Sigmoid colon (tissue), 6 donors: ENCODE measurements at regions not wholly inside any gene's neighbourhood (a gene's known extent, or its start where the extent isn't known, plus 50 kb on each side); places are given as distances from the start of the nearest gene placed in this dataset.

Experiments
- DNase-seq: peaks from one replicate; pipeline ENCODE4 v3.0.0-alpha.2; 2019
- H3K27ac ChIP-seq, 4 donors: fragments of 200-600 bp; sonication (generic); one replicate each; pipeline ENCODE4 v1.5.1; 2016 to 2019; ENCODE audit warnings: mild to moderate bottlenecking in 1 of 4
- H3K27me3 ChIP-seq, 3 donors: fragments of 200-600 bp; sonication (generic); one replicate each; pipeline ENCODE4 v1.5.1; 2019; ENCODE audit warnings: mild to moderate bottlenecking in 1 of 3
- H3K36me3 ChIP-seq, 4 donors: fragments of 200-600 bp; sonication (generic); one replicate each; pipeline ENCODE4 v1.5.1; 2016 to 2019
- H3K4me1 ChIP-seq, 4 donors: fragments of 200-600 bp; sonication (generic); one replicate each; pipeline ENCODE4 v1.5.1; 2017 to 2019
- H3K4me3 ChIP-seq, 4 donors: fragments of 200-600 bp; sonication (generic); one replicate each; pipeline ENCODE4 v1.5.1; 2017 to 2019; ENCODE audit warnings: mild to moderate bottlenecking in 2 of 4, moderate library complexity in 1 of 4
- H3K9me3 ChIP-seq, 4 donors: fragments of 200-600 bp in 3 of 4; sonication (generic) in 3 of 4; one replicate each; pipeline versions ENCODE4 v1.5.1 to v1.6.1; 2013 to 2019
- EP300 ChIP-seq, 4 donors: sonication (generic); formaldehyde crosslinking; IDR thresholded peaks; one replicate each; pipeline ENCODE4 v1.6.1; 2017; ENCODE audit warnings: antibody characterized with exemption in 4 of 4
- POLR2A ChIP-seq, 2 donors: fragments of 450-650 bp; IDR thresholded peaks; one replicate each; pipeline ENCODE4 v1.6.1; 2016; ENCODE audit warnings: antibody characterized with exemption in 2 of 2, mild to moderate bottlenecking in 2 of 2, moderate library complexity in 2 of 2
- POLR2AphosphoS5 ChIP-seq, 4 donors: sonication (generic); formaldehyde crosslinking; IDR thresholded peaks; one replicate each; pipeline ENCODE4 v1.6.1; 2017; ENCODE audit warnings: antibody characterized with exemption in 4 of 4
- WGBS, 2 donors: extraction: QIAGEN DNeasy Blood & Tissue Kit; methylation state at CpG; one replicate each; pipeline ENCODE4 v1.1.7; 2013; 5-methylcytosine and 5-hydroxymethylcytosine counted together
- intact Hi-C: fragments of 100-400 bp; cut with DNase I; formaldehyde crosslinking; loops from one replicate; pipeline ENCODE4 v1.15.1; 2023
- TF ChIP-seq, protein P1 (sequence below), 4 experiments: fragments of 450-650 bp in 3 of 4; fragments of 200-600 bp in 1 of 4; IDR thresholded peaks; one replicate each; pipeline ENCODE4 v1.5.1; 2016 to 2019; ENCODE audit warnings: antibody characterized with exemption in 4 of 4, mild to moderate bottlenecking in 3 of 4, moderate library complexity in 2 of 4
- donor health status: healthy with polysubstance abuse.
- donor health status: healthy.

DNA sequence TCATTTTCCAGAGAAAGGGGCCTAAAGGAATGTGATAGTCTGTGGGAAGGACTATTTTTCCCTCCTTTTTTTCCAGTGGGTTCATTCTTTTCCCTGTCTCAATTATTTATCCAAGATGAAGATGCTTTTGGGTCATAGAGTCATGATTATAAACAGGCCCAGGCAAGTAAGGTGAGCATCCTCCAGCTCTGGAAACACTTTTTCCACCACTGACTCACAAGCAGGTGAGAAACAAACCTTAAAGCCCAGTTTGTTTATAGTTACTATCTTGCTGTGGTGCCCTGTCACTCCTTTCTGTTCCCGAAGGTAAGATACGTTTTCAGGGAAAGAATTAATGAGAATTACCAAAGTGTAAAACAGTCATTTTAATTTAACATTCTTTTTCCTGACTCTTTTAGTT lies 107.7 kb upstream of the IFNG-AS1 start:
- H3K36me3 ChIP-seq: no peaks in the 10 kb centered on the region
- TF ChIP-seq, protein P1, sequence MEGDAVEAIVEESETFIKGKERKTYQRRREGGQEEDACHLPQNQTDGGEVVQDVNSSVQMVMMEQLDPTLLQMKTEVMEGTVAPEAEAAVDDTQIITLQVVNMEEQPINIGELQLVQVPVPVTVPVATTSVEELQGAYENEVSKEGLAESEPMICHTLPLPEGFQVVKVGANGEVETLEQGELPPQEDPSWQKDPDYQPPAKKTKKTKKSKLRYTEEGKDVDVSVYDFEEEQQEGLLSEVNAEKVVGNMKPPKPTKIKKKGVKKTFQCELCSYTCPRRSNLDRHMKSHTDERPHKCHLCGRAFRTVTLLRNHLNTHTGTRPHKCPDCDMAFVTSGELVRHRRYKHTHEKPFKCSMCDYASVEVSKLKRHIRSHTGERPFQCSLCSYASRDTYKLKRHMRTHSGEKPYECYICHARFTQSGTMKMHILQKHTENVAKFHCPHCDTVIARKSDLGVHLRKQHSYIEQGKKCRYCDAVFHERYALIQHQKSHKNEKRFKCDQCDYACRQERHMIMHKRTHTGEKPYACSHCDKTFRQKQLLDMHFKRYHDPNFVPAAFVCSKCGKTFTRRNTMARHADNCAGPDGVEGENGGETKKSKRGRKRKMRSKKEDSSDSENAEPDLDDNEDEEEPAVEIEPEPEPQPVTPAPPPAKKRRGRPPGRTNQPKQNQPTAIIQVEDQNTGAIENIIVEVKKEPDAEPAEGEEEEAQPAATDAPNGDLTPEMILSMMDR (IDR thresholded peaks at IDR 0.05): no peak
- TF ChIP-seq POLR2AphosphoS5 (IDR thresholded peaks at IDR 0.05): no peak
- TF ChIP-seq EP300 (IDR thresholded peaks at IDR 0.05): no peak
- TF ChIP-seq POLR2A (IDR thresholded peaks at IDR 0.05): no peak
- WGBS, 2 donors: 88 to 90% methylated on average over 2 of the region's 2 CpGs
- peaks cover 0 to 23% (median 19%) of the 10 kb centered on the region in 4 donors for H3K4me1 ChIP-seq
- intact Hi-C loops: no loop called here
- no peak for DNase-seq
- H3K9me3 ChIP-seq: no peaks in the 10 kb centered on the region
- H3K27ac ChIP-seq: no peak overlapping the region
- H3K4me3 ChIP-seq: no peak overlapping the region
- no peaks in the 10 kb centered on the region for H3K27me3 ChIP-seq

GRCh38 chr12:67884596-67884995 lies 104.7 kb upstream of the IFNG-AS1 start:
- no peaks in the 10 kb centered on the region for H3K9me3 ChIP-seq
- H3K27me3 ChIP-seq: no peaks in the 10 kb centered on the region
- 31 to 42% methylated on average over 2 of the region's 2 CpGs for WGBS, 2 donors
- H3K4me3 ChIP-seq: no peak overlapping the region
- peaks cover 0 to 23% (median 19%) of the 10 kb centered on the region in 4 donors for H3K4me1 ChIP-seq
- TF ChIP-seq EP300 (IDR thresholded peaks at IDR 0.05): no peak
- TF ChIP-seq POLR2A (IDR thresholded peaks at IDR 0.05): no peak
- TF ChIP-seq, protein P1 (IDR thresholded peaks at IDR 0.05): no peak
- no peak for TF ChIP-seq POLR2AphosphoS5 (IDR thresholded peaks at IDR 0.05)
- H3K27ac ChIP-seq: peak overlapping the region in 1 of 4 donors; percentile 52
- no peaks in the 10 kb centered on the region for H3K36me3 ChIP-seq
- intact Hi-C loops: no loop called here
- DNase-seq: no peak

GRCh38 chr12:67885375-67886169 lies 103.7 kb upstream of the IFNG-AS1 start:
- Histone ChIP-seq H3K9me3 (no peaks in the 10 kb centered on the region), H3K36me3 (no peaks in the 10 kb centered on the region), H3K4me1 (peaks cover 0 to 23% (median 19%) of the 10 kb centered on the region in 4 donors), H3K27ac (peak overlapping the region in 3 of 4 donors; percentile 24 to 52 (median 33)), H3K4me3 (no peak overlapping the region), H3K27me3 (no peaks in the 10 kb centered on the region)
- DNase-seq: peak; percentile 66
- intact Hi-C loops: no loop called here
- WGBS, 2 donors: 65 to 68% methylated on average over 7 of the region's 7 CpGs
- TF ChIP-seq POLR2A (IDR thresholded peaks at IDR 0.05): no peak
- TF ChIP-seq, protein P1 (IDR thresholded peaks at IDR 0.05): no peak
- no peak for TF ChIP-seq EP300 (IDR thresholded peaks at IDR 0.05)
- TF ChIP-seq POLR2AphosphoS5 (IDR thresholded peaks at IDR 0.05): no peak

DNA sequence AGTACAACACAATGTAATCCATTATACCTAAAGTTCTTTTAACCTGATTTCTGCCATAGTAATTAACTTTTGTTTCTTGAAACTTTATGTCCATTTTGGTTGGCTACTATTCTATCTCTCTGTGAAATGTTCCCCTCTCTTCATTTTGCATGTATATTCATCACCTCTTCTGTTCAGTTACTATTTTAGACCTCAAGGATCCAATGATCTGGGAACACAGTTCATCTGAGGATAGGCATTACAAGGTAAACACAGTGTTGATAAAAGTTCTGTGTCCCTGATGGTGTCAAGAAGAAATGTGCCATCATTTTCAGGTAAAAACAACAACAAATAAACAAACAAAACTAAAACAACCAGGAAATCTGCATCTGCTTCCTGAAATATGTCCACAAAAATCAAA lies 102.2 kb upstream of the IFNG-AS1 start:
- intact Hi-C loops: no loop called here
- Histone ChIP-seq H3K36me3 (no peaks in the 10 kb centered on the region), H3K4me3 (no peak overlapping the region), H3K27ac (no peak overlapping the region), H3K9me3 (no peaks in the 10 kb centered on the region), H3K4me1 (peaks cover 0 to 23% (median 19%) of the 10 kb centered on the region in 4 donors), H3K27me3 (no peaks in the 10 kb centered on the region)
- DNase-seq: no peak
- TF ChIP-seq POLR2AphosphoS5 (IDR thresholded peaks at IDR 0.05) (no peak), POLR2A (IDR thresholded peaks at IDR 0.05) (no peak), EP300 (IDR thresholded peaks at IDR 0.05) (no peak)
- TF ChIP-seq, protein P1 (IDR thresholded peaks at IDR 0.05): no peak
